Suppressor macrophage treated with lipopolysaccharide for 1 hour (primary cell): ENCODE measurements at regions not wholly inside any gene's neighbourhood (a gene's known extent, or its start where the extent isn't known, plus 50 kb on each side); places are given as distances from the start of the nearest gene placed in this dataset.
"Not testable (repeated sequence)": the region's sequence is repeated elsewhere in the genome, so short reads cannot be mapped to it uniquely, and the experiment has no call there.

Experiments
- DNase-seq, 3 donors: peaks; one replicate each; pipeline ENCODE4 v3.0.0-alpha.2; 2020 to 2022

DNA sequence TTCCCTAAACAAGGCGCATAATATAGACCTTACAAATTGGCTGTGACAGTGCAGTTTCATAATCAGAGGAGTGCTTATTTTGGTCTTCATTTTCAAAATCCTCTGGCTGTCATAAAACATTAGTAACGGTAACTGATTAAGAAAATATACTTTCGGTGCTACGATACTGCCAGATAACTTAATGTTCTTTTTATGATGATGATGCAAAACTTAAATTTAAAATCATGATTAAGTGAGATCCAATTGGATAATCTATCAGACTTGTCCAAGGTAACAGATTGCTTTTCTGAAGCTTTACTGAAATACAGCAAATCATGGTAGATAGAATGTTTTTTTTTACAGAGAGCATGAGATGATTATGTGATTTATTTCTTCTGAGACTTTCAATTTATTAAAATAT lies 364.2 kb upstream of the CNTN3 start:
- no peak for DNase-seq

DNA sequence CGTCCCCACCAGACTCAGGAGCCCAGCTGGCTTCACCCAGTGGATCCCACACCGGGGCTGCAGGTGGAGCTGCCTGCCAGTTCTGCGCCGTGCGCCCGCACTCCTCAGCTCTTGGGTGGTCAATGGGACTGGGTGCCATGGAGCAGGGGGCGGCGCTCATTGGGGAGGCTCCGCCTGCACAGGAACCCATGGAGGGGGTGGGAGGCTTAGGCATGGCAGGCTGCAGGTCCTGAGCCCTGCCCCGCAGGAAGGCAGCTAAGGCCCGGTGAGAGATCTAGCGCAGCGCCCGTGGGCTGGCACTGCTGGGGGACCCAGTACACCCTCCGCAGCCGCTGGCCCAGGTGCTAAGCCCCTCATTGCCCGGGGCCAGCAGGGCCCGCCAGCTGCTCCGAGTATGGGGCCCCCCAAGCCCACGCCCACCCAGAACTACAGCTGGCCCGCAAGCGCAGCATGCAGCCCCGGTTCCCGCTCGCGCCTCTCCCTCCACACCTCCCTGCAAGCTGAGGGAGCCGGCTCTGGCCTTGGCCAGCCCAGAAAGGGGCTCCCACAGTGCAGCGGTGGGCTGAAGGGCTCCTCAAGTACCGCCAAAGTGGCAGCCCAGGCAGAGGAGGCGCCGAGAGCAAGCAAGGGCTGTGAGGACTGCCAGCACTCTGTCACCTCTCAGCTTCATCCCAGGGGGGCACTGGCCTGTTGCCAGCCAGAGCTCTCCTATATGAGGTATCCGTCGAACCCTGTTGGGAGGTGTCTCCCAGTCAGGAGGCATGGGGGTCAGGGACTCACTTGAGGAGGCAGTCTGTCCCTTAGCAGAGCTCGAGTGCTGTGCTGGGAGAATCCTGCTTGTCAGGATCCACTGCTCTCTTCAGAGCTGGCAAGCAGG lies 370.8 kb upstream of the CNTN3 start:
- DNase-seq: not testable (repeated sequence)

DNA sequence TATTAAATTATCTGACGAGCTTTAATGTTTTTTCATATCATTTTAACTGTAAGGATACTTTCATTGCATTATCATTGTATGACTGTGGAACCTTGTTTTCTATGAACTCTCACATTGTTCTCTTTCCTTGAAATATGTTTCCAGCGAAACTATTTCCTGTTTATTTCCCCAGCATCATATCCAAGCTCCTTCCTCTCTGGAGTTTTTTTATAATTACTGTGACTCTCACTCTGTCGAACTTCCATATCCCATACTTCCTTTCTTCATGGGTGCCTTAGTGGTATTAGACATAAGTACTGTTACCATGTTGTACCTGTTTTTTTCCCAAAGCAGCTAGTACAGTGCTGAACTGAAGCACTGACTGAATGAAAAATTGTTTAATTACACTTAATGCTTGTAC lies 373.6 kb upstream of the CNTN3 start:
- DNase-seq: no peak

DNA sequence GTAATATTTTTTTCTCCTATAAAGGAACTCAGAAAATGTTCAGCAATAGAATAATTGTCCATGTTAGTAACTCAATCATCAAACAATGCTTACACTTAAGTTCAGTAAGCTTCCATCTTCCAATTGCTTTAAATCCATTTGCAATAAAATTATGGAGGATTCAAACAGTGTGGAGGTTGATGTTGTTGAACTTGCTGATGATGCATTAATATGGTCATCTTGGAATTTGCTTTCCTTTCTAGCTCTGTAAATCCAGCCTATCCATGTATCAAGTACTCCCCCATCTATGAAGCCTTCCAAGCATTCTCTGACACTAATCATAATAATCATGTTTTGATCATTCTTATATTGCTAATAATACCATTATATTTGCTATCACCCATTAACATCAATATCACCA lies 378.4 kb upstream of the CNTN3 start:
- DNase-seq: no peak

DNA sequence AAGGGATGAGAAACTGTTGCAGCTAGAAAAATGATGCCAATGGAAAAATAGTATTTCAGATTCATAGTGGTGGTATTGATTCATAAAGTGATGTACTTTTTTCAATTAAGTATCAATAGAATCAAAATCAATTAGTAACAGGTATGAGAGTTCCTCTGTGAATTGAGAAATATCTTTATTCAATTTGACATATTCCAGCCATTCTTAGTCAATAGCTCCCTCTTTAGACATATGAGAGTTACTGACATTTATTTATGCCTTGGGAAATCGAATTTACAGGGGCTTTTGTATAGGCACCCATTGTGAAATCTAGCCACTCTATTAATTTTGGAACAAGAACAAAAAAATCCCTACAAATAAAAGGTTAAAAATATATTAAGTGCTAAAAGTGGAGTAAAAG lies 386.9 kb upstream of the CNTN3 start:
- no peak for DNase-seq

DNA sequence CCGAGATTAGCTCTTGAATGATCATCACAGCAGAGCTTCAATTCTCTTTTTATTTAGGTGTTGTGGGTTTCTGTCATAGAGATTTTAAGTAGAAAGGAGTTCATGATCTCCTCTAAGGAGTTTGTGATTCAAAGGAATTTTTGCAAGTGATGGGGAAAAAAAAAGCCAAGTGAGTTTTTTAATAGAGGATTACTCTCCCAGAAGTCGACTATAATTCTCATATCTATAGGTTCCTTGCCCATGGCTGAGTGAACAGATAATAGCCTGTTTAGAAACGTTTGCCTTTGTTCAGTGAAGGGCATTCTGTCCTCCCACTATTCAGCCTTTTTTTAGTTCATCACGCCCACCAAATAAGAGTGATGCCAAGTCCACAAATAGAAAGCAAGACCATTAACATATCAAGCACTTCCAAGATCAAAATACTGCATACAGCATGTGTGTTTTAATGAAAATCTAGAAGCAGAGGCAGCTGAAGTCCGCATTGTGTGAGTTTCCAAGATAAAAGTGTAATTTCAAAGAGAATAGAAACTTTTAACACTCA lies 398.4 kb upstream of the CNTN3 start:
- no peak for DNase-seq

DNA sequence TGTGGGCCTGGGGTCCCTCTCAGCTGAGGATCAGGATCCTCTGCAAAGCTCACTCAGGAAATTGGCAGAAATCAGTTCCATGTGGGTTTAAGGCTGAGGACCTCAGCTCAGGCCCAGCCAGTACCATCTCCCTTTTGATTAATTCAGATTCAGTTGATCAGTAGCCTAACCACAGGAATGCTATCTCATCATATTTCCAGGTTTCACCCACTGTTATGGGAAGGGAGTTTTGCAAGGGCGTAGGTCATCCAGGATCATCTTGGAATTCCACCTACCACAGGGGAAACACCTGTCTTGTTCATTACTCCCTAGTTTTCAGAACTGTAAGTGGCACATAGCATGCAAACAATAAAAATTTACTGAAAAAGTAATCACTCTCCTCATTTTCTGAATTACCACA lies 399.5 kb upstream of the CNTN3 start:
- no peak for DNase-seq

DNA sequence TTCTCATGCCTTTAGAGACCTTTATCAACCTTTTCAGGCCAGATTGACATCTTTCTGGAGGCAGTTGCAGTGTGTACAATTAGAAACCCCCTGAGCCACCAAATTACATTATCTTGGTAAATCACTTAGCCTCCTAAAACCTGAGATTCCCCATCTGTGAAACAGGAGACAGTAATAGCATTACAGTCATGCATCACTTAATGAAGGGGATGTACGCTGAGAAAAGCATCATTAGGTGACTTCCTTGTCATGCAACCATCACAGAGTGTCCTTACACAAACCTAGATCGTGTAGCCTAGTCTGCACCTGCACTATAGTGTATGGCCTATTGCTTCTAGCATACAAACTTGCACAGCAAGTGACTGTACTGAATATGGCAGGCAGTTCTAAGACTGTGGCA lies 400.8 kb upstream of the CNTN3 start:
- DNase-seq: no peak

DNA sequence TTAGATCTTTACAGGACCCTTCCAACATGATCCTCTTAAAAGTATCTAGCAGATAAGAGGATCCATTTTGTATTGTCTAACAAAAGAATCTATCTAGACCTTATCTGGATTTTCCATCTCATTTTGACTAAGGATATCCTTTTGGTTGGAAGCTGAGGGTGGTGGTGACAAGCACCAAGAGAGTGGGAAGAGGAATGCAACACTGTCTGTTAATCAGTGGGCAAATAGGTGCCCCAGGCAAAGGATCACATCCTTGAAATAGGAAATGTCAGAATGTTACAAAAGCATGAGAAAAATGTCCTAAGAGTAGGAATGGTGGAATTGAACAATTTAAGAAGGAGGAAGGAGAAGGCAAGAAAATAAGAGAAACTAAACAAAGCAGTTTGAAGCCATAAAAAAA lies 420.7 kb upstream of the CNTN3 start:
- no peak for DNase-seq

DNA sequence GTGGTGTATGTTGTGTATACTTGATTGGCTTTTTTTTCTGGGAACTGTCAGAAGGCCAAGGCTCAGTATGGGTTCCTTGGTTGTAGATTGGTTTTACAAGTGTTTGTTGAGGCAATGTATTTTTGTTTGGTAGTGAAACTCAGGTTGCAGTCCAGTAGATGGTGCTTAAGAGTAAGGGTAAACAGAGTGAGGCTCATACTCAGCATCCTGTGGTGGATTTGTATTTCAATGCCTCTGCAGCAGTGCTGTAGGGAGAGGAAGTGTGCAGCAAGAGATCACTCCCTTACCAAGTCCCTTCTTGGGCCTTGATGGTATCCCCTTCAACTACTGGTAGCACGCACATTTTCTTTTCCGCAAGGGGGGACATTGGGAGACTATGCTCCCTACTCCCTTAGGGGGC lies 428.5 kb upstream of the CNTN3 start:
- no peak for DNase-seq

DNA sequence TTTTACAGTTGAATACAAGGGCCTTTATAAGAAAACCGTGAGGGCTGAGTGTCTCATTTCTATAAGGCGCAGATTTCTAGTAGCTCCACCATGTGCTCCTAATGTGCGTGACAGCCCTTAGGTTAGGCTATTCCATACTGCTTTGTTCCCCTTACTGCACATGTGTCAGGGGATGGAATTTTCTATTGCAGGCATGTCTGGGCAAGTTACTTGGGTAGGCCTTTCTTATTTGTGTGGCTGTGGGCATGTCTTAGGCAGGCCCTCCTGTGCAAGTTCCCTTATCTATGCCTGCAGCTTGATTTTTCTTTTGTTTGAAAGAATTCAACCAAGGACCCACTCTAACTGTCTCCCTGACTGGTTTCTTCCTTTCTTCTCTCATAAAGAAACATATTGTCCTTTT lies 434.2 kb upstream of the CNTN3 start:
- DNase-seq: no peak

DNA sequence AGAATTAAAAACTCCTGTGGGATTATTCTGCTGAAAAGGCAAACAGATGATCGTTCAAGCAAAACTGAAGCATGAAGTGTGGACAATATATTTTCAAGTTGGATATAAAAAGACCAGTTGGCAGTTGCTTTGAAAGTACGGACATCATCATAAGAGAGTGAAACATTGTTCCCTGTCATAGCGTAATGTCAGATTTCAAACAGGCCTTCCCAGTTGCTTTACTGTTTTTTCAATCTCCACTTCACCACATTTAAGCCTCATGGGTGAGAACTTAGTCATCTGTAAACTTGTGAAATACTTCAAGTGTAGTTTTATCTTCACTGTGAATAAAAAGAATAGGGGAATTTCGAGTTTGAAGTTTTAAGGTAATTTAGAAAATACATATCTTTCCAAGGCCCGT lies 435.1 kb upstream of the CNTN3 start:
- no peak for DNase-seq

DNA sequence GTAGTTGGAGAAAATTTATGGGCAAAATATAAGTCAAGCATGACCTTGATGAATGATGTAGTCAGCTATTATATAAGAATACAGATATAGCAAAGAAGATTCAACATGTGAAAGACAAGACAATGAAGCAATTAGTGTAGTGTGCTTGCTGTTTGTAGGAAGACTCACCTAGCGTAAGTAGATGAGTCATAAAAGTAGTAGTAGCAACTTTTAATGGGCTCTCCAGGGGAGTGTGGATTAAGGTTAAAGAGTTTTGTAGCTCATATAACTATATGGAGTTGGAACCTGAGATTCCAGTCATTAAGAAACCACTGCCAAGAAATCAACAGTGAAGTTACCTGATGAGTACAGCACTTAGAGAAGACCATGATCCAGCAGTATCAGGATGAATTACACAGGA lies 444.7 kb upstream of the CNTN3 start:
- no peak for DNase-seq

DNA sequence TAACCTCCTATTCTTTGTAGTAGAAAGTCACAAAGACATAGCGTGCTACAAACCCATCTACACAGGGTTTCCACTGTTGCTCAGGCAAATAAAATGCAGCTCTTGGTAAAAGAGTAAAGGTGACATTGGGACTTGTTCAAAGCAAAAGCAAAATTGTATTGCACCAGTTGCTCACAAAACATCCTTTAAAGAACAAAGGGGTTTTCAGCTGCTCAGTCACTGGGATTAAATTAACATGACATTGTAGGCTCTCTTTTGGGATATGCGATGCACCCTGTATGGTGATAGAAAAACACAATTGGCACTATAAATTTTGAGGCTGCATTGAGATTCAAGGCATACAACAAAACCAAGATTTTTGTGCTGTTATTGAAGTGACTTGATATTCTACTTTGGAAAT lies 447.3 kb upstream of the CNTN3 start:
- no peak for DNase-seq

DNA sequence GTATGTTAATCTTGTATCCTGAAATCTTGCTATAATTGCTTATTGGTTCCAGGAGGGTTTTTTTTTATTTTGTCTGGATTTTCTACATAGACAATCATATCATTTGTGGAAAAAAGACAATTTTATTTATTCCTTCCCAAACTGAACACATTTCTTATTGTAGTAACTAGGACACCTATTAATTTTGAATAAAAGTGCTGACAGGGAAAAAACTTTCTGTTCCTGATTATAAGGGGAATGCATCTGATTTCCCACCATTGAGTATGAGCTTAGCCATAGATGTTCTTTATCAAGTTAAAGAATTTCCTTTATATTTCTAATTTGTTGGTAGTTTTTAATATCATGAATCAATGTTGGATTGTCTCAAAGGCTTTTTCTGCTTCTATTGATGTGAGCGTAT lies 460.7 kb upstream of the CNTN3 start:
- no peak for DNase-seq

DNA sequence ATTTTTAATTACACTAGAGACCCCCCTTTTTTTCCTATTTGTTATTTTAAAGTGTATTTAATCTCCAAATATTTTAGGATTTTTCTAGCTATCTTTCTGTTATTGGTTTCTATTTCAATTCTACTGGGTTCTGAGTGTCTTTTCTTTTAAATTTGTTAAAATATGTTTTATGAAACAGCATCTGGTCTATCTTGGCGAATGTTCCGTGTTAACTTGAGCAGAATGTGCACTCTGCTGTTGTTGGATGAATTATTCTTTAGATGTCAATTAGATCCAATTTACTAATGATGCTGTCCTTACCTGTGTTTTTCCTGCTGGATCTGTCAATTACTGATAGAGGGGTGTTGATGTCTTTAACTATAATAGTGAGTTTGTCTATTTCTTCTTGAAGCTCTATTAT lies 462.0 kb upstream of the CNTN3 start:
- no peak for DNase-seq

DNA sequence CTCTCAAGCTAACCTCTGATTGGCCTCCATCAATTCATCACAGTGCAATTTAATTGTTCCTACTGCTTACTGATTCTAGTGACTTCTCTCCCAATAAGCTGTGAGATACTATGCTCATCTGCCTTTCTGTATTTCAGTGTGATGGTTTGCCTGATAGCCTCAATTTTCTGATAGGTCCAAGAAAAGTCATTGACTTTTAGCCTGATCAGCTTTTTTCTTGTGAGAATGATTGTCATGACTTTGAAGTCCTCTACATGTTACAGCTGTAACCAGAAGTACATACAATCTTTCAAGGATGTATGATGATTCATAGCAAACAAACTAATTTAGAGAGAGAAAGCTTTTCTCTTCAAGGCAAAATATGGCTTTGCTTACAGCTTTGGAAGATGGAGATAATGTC lies 463.8 kb upstream of the CNTN3 start:
- DNase-seq: no peak

DNA sequence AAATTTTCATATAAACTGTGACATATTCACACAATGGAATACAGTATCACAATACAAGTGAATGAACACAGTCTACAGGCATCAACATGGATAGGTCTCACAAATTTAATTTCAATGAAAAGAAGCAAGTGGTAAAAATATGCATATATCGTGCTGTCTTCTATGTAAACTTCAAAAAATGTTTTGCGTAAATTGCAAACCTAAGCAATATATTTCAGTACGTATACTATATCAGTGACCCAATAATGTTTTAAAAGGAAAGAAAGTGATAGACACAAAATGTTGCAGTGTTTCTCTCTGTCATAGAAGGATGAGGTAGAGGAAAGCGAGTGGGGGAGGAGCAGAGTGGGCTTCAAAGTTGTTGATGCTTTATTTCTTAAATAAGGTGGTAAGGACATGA lies 468.4 kb upstream of the CNTN3 start:
- no peak for DNase-seq

DNA sequence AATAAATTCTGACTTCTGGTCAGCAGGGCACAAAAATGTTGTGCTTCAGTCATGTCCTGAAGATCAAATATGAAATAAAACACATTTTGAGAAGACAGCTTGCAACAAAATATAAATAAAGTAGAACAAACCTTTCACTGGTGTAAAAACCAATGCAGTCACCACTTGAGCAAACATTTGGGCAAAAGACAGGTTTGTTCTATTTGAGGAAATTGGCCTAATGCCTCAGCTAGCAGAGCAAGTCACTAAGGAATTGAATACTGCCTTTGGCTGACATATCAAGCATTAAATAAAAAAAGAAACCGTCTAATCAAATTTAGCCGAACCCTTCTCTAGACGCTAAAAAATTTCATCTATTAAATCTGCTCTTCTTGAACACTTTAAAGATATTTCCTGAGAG lies 475.4 kb upstream of the CNTN3 start:
- no peak for DNase-seq

DNA sequence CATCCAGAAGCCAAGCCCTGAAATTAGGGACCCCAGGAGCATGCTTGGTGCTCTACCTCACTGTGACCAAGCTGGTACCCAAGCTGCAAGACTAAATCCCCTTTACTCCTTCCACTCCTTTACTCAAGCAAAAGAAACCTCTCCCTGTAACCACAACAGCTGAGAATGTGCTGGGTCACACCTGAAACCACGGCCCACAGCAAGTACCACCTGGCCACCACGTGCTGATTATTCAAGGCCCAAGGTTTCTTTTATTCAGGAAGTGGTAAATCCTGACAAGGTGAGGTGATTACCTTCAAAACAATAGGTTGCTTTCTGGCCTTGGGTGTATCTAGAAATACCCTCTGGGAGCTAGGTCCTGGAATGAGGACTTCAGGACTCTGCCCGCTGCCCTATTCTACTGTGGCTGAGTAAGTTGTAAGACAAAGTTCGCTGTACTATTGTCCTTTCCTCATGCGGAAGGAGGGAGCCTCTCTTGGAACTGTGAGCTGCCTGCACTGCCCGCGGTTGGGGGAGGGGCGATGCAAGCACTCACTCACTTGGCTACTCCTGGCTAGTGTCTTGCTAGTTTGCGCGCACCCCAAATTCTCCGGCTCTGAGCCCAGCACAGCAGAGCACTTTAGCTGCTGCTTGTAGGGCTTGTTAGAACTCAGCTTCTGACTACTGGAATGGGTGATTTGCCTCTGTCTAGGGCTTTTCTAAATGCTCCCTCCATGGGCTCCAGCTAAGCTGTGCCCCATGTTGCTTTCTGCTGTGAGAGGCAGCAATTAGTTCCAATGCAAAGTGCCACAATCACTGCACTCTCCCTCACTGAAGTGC lies 487.1 kb upstream of the CNTN3 start:
- no peak for DNase-seq

DNA sequence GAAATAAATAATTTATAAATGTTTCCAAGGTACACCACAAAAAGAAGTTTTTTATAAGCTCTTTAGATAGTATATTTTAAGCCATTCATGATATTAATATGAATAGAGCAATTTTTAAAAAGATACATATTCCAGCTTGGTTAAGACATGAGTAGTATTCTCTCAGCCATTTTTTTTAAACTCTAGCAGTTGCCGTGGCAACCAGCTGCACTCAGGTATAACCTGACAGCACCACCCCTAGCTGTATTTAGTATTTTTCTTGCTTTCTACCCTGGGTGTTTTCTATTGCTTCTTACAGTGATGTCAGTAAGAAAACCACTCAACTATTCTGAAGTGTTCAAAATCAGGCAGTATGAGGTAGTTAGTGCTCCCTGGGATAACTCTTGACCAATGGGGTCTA lies 496.3 kb upstream of the CNTN3 start:
- no peak for DNase-seq

DNA sequence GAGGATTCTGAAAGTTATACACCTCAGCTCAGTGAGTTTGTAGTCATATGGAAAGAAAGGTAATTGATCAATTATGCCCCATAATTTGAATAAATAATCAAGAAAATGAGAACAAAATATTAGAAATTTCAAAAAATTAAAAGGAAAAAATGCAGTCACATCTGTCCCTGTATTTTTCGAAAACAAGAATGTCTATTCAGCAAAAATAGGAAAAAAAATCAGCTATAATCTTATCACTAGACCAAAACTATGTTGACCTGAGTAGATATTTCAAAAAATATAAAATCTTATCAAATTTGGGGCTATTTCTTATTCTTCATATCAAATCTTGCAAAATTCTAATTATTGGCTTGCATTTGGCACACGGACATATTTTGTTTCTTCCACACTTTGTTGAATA lies 501.2 kb upstream of the CNTN3 start:
- no peak for DNase-seq

DNA sequence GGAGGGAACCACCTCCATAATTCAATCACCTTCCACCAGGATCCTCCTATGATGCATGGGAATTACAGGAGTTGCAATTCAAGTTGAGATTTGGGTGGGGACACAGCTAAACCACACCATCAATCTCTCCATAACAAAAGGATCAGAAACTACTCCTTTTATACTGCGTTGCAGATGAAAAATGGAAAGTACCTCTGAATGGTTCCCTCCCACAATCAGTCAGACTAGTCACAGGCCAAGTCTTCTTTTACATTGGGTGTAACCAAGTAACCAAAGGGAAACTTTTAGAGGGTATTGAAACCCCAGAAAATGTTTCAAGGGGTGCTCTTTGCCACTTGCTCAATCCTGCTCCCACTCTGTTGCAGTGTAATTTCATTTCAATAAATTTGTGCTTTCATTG lies 504.3 kb upstream of the CNTN3 start:
- DNase-seq: no peak

DNA sequence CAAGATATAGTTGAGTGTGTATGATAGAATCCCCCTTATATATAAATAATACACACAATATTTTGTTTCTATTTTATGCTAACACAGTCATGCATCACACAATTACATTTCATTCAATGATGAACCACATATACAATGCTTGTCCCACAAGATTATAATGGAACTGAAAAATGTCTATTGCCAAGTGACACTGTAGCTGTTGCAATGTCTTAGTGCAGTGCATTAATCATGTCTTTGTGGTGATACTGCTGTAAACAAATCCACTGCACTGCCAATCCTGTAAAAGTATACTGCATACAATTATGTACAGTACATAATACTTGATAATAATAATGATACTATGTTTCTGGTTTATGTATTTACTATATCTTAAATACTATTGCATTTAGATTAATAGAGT lies 512.1 kb upstream of the CNTN3 start:
- DNase-seq: no peak
